Activated CD4-positive, alpha-beta T cell treated with anti-CD3 and anti-CD28 coated beads, Interleukin-10, Interleukin-2, amounts not matched to agents 100 ng/mL and 50 ng/mL, durations not matched to agents 16 hours and 8 hours (primary cell): ENCODE measurements at regions not wholly inside any gene's neighbourhood (a gene's known extent, or its start where the extent isn't known, plus 50 kb on each side); places are given as distances from the start of the nearest gene placed in this dataset.

Source experiments
- DNase-seq: peaks from one replicate; pipeline ENCODE4 v3.0.0-alpha.2; 2020

DNA sequence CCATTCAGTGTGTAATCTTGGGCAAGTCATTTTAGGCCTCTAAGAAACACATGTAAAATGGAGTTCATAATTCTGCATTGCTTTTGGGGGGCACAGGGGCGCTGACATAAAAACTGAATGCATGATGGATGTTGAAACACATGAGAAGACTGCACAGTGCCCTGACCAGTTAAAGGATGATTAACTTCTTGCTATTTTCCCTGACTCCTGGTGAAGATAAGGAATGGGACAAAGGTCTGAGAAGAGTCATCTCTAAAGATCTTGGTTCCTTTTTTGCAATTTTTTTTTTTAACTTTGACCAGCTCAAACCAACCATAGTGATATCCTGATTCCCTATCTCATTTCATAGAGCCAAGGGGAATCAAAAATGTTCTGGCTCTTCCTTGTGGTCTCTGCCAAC lies 134.9 kb upstream of the TENM4 start:
- no peak for DNase-seq

DNA sequence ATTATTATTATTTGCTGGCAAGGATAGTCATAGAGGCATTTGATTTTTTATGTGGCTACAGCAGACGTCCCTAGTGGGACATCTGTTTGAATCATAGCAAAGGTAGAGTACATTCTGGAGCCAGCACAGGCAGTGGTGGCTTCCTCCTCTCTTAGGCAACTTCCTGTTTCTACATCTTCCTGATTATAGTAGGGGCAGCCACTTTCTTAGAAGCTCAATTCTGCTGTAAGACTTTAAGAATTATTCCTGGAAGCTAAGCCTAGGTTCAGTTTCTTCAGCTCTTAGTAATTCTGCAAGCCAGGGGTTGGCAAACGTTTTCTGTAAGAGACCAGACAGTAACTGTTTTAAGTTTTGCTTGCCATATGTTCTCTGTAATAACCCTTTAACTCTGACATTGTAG lies 129.3 kb upstream of the TENM4 start:
- DNase-seq = peak; percentile 35

DNA sequence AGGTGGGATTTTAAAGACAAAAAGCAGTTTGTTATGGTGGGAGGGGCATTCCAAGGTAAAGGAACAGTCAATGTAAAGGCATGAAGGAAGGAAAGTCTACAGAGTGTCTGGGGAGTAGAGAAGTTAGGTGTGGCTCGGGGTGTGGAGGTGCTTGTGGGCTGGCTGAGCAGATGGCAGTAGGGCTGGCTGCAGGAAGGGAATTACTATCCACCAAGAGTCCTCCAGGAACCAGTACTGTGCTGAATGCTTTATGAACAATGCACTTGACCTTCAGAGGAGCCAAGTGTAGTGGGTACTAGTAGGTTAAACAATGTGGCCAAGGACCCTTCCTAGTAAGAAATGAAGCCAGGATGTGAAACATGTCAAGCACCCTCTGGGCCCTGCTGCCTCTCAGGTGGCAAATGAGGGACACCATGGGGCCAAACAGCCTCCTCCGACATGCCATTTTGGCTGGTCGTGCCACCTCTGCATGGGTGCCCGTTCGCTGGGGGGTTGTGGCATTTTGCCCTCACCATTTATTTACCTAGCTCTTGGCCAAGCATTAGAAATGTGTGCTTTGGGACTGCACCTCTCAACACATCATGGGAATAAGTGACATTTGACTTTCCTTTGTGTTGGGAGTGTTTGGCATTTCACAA lies 123.6 kb upstream of the TENM4 start:
- no peak for DNase-seq

DNA sequence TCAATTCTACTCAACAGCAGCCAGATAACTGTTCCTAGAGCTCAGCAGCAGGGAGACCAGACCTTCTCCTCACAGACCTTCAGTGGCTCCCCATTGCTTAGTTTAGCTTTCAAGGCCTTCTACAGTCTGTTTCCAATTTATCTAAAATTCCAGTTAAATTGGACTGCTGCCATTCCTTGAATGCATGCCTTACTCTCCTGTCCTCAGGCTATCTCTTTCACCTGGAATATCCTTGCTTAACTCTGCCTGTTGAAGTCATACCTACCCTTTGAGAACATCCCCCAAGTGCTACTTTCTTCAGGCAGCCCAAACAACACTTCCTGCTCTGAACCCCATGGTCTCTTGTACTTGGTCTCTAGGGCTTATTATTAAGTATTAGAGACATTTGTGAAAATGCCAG lies 120.7 kb upstream of the TENM4 start:
- no peak for DNase-seq

GRCh38 chr11:79550809-79551208 lies 110.0 kb upstream of the TENM4 start:
- DNase-seq = no peak

DNA sequence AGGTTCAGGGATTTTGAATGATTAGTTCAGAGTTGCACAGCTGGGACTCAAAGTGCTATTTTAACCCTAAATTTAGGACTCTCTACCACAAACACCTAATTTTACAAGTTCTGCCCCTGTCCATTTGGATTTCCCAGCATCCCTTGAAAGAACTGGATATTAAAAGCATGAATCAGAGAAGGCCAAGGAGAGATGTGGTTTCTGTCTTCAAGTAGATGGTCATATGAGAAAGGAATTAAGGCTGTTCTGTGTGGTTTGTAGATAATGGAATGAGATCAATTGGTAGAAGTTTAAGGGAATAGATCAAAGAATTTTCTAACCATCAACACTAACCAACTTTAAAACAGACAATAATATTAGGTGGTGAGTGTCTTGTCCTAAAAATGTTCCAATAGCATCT lies 106.4 kb upstream of the TENM4 start:
- no peak for DNase-seq

DNA sequence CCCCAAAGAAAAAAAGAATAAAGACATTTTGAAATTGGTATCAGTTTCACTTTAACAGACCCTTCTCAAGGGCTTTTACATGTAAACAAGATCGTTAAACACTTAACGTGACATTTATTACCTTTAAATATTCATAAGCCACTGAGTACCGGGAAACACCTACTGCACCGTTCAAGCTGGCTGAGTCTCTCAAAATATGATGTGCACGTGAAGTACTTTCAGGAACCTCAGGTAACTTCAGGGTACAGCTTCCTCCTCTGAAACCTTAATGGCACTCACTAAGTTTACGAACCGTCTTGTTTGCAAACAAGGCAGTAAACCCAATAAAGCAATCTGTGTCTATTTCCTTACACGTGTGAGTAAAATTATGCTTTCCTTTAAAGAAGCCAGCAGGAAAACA lies 105.5 kb upstream of the TENM4 start:
- DNase-seq = no peak

GRCh38 chr11:79544361-79544760 lies 103.5 kb upstream of the TENM4 start:
- no peak for DNase-seq

GRCh38 chr11:79543101-79543500 lies 102.3 kb upstream of the TENM4 start:
- no peak for DNase-seq

GRCh38 chr11:79541466-79541865 lies 100.6 kb upstream of the TENM4 start:
- DNase-seq = no peak

DNA sequence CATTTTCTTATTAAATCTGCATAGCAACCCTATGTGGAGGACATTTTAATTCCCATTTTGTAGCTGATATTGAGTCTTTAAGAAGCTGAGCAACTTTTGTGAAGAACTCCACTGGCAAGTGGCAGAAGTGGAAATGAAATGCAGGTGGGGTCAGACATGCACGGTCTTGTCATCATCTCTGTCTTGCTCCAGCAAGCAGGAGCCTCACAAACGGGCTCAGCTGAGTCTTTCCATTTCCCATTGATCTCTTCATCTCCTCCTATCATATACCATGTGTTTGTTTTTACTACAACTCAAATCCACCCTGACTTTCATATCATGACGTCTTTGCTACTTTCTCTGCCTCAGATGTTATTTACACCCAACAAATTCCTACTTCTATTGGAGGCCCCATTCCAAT lies 97.9 kb upstream of the TENM4 start:
- no peak for DNase-seq

GRCh38 chr11:79536155-79536917 lies 95.5 kb upstream of the TENM4 start:
- no peak for DNase-seq

GRCh38 chr11:79535606-79536005 lies 94.8 kb upstream of the TENM4 start:
- DNase-seq = no peak

DNA sequence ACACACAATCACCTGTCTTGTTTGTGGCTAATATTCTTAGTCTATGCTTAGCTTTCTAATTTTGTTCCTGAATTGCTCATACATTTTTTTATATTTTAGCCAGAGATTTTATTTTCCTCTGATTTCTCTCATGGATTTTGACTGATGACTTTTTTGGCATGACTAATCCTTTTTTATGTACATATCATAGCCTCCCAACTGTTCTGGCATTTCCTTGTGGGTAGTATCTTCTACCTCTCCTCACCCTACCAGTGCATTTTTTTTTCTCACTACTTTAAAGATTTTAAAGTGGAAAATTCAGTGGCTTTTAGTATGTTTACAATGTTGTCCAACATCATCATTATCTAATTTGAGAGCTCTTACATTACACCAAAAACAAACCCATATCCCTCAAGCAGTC lies 84.4 kb upstream of the TENM4 start:
- DNase-seq = no peak

- DNase-seq = no peak
Measured at GRCh38 chr11:79522626-79523025, 81.8 kb upstream of the TENM4 start.

DNA sequence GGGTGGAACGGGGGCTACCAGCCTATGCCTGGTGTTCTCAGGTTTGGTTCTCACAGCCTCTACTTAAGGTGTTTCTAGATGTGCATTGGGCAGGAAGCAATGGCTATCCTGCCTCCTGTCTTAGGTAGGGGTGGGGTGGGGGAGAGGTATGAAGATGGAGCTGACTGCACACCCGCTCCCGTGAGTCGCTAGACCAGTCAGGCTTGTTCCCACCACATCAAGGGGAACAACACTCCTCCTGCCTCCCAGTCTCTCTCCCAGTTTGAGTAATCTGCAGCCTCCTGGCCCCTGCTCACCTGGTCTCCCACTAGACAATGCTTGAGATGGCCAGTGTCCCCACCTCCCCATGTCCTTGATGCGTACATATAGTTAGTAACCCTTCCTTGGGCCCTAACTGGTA lies 79.3 kb upstream of the TENM4 start:
- DNase-seq = no peak

DNA sequence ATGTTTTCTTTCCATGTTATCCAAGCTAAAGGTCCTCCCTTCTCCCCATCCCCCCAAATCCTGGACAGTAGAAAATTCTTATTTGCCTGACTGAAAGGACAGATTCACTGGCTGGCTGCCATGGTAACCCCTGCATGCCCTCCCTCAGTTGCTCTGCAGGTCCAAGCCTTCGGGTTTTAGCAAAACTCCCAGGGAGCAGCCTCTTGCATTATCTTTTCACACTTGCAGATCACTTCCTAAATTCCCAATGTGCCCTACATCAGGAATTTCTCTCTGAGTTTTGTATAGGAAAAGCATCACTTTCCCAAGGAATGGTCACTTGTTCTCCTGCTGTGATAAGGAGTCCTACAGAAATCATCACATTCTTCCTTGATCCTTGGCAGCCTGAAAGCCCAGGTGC lies 75.0 kb upstream of the TENM4 start:
- no peak for DNase-seq

- no peak for DNase-seq
Measured at GRCh38 chr11:79514695-79515094, 73.9 kb upstream of the TENM4 start.

DNA sequence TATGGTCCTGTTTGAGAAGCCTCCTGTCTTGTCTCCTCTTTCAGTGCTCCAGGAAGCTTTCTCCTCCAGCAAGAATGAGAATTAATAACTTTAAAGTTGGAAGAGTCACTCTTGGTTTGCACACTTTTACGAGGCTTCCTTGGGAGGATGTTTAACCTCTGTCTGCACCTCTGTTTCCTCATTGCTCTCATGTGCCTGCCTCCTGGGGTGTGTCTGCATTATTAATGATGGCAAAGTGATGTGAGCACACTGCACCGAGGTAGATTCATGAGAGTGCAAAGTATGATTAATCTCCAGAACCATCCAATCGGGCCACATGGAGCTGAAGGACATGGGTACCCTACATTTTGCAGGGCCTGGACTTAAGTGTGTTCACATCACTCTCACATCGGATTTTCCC lies 73.5 kb upstream of the TENM4 start:
- no peak for DNase-seq

GRCh38 chr11:79512706-79513469 lies 72.1 kb upstream of the TENM4 start:
- DNase-seq = no peak

DNA sequence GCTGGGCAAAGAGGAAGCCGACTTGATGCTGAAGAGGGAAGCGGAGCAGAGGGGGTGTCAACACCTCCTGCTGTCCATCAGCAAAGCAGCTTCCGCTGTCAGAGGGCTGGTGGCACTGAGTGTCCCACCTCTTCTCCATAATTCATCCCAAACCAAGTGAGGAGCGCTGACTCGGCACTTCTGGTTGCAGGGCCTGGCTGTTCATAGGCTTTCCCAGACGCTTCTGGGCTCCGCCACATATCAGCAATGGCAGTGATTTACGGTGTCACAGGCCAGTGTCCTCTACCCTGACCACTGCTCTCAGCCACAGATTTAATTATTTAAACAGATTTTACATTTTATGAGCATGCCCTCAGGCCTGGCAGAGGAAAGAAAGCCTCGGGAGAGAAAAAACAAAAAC lies 70.1 kb upstream of the TENM4 start:
- DNase-seq = no peak

- no peak for DNase-seq
Measured at GRCh38 chr11:79508461-79508860, 67.6 kb upstream of the TENM4 start.

DNA sequence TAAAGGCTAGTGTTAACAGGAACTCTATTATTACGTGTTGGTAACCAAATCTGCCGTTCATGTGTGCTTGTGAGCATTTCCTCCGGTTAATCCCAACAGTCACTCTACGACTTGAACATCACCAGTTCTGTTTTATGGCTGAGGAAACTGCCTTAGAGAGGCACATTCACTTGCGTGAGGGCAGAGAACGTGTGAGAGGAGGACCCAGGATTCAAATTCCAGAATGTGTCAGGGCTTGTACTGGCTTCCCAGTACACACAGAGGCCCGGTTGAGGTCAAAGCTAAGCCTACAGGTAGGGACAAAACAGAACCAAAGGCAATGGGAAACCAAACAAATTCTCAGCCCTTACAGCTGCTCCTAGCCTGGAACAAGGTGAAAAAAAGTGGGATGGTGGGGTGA lies 66.9 kb upstream of the TENM4 start:
- no peak for DNase-seq

DNA sequence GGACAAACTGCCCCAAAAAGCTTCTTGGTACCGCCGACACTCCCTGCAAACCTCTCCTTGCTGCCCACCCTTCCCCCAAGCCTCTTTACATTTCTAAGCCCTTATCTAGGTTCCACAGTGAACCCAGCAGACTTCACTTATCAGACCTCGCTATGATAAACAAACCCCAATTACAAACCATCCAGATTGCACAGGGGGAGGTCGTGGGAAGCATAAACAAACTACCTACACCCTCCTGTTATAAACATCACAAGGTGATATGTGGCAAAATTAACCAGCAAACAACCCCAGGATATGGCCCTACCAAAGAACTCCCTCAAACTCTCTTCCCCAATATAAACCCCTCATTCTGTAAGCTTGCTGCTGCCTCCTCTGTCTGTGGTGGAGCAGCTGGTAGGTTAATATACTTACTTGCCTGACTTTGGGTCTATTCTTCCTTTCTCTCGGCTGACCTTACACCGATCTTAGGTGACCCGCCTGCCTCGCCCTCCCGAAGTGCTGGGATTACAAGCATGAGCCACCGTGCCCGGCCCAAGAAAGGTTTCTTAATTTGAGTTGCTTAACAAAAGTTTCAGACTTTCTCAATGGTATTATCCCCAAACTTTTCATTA lies 66.0 kb upstream of the TENM4 start:
- no peak for DNase-seq
